Progenitor cell of endocrine pancreas (in vitro differentiated cells): ENCODE measurements at regions not wholly inside any gene's neighbourhood (a gene's known extent, or its start where the extent isn't known, plus 50 kb on each side); places are given as distances from the start of the nearest gene placed in this dataset.

ENCODE experiments used
- DNase-seq: peaks from one replicate; pipeline ENCODE4 v3.0.0; 2021; ENCODE audit warnings: low spot score; ENCODE audit not compliant: unreplicated experiment
- H3K27ac Mint-ChIP-seq: 2 replicates; pipeline ENCODE4 v1.8.0; 2021; ENCODE audit warnings: mild to moderate bottlenecking, moderate library complexity, mixed read lengths
- H3K27me3 Mint-ChIP-seq: 2 replicates; pipeline ENCODE4 v1.8.0; 2021; ENCODE audit warnings: mixed read lengths
- H3K36me3 Mint-ChIP-seq: 2 replicates; pipeline ENCODE4 v1.8.0; 2022; ENCODE audit warnings: mixed read lengths; ENCODE audit not compliant: insufficient read depth
- H3K4me1 Mint-ChIP-seq: 2 replicates; pipeline ENCODE4 v1.8.0; 2021; ENCODE audit warnings: low read depth, mixed read lengths
- H3K4me3 Mint-ChIP-seq: 2 replicates; pipeline ENCODE4 v1.8.0; 2021; ENCODE audit warnings: low read depth, mild to moderate bottlenecking, moderate library complexity, mixed read lengths
- H3K9me3 Mint-ChIP-seq: 2 replicates; pipeline ENCODE4 v1.8.0; 2021; ENCODE audit warnings: low read depth, mixed read lengths
- CTCF ChIP-seq: fragments of 200-600 bp; sonication (generic); IDR thresholded peaks from one replicate; pipeline ENCODE4 v1.5.0; 2021; ENCODE audit warnings: antibody characterized with exemption, mild to moderate bottlenecking; ENCODE audit not compliant: unreplicated experiment

GRCh38 chr11:91222830-91223229, 1000.0 kb upstream of the CHORDC1 start:
- H3K27ac Mint-ChIP-seq = no peak overlapping the region
- no peak for TF ChIP-seq CTCF
- no peak overlapping the region for H3K4me3 Mint-ChIP-seq
- H3K4me1 Mint-ChIP-seq = no peaks in the 10 kb centered on the region
- H3K27me3 Mint-ChIP-seq = no peaks in the 10 kb centered on the region
- no peak for DNase-seq
- no peaks in the 10 kb centered on the region for H3K36me3 Mint-ChIP-seq
- H3K9me3 Mint-ChIP-seq = peaks cover 4% of the 10 kb centered on the region

- Mint-ChIP-seq H3K27me3 (no peaks in the 10 kb centered on the region), H3K9me3 (peaks cover 4% of the 10 kb centered on the region), H3K4me1 (no peaks in the 10 kb centered on the region), H3K4me3 (no peak overlapping the region), H3K27ac (no peak overlapping the region), H3K36me3 (no peaks in the 10 kb centered on the region)
- DNase-seq = no peak
- TF ChIP-seq CTCF = no peak
Observed at GRCh38 chr11:91220476-91221202, 997.8 kb upstream of the CHORDC1 start.

- no peaks in the 10 kb centered on the region for H3K27me3 Mint-ChIP-seq
- no peak for DNase-seq
- H3K9me3 Mint-ChIP-seq = peaks cover 2% of the 10 kb centered on the region
- H3K4me1 Mint-ChIP-seq = no peaks in the 10 kb centered on the region
- no peak overlapping the region for H3K4me3 Mint-ChIP-seq
- TF ChIP-seq CTCF = no peak
- H3K27ac Mint-ChIP-seq = no peak overlapping the region
- H3K36me3 Mint-ChIP-seq = no peaks in the 10 kb centered on the region
Observed at GRCh38 chr11:91219535-91219934, 996.7 kb upstream of the CHORDC1 start.

DNA sequence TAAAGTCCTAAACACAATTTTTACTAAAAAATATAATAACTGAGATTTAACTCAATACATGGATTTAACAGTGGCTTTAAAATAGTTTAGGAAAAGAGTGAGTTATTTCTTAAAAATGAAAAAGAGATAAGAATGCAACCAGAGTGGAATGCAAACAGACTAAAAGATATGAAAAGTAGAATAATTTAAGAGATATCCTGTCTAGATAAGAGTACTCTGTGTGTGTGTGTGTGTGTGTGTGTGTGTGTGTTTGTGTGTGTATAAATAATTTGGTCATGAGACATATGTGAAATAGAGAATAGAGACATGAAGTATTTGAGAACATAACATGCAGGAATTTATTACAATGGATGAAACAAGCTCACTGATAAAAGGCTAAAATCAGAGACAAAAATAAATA, 986.9 kb upstream of the CHORDC1 start:
- Mint-ChIP-seq H3K4me3 (no peak overlapping the region), H3K36me3 (no peaks in the 10 kb centered on the region), H3K27me3 (no peaks in the 10 kb centered on the region), H3K4me1 (no peaks in the 10 kb centered on the region), H3K27ac (no peak overlapping the region), H3K9me3 (no peaks in the 10 kb centered on the region)
- no peak for TF ChIP-seq CTCF
- DNase-seq = no peak

DNA sequence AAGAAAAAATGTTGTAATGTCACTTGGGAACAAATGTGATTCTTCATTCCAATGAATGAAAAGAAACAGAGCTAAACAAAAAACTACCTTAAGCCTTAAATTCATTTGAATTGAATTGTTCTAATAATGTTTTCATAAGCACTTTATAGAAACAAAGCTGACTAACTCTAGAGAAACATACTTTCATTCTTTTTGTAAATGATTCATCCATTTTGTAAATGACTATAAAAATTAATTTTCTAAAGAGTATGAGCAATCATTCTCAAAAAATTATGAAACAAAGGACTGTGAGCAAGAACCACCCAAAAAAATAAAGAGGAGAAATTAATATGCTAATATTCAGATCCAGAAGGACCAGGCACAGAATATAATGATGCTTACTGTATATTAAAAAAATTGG, 986.5 kb upstream of the CHORDC1 start:
- H3K27ac Mint-ChIP-seq = no peak overlapping the region
- H3K36me3 Mint-ChIP-seq = no peaks in the 10 kb centered on the region
- no peaks in the 10 kb centered on the region for H3K4me1 Mint-ChIP-seq
- DNase-seq = no peak
- no peaks in the 10 kb centered on the region for H3K9me3 Mint-ChIP-seq
- H3K4me3 Mint-ChIP-seq = no peak overlapping the region
- no peaks in the 10 kb centered on the region for H3K27me3 Mint-ChIP-seq
- TF ChIP-seq CTCF = no peak
